Osteoblast (primary cell): ENCODE measurements at regions not wholly inside any gene's neighbourhood (a gene's known extent, or its start where the extent isn't known, plus 50 kb on each side); places are given as distances from the start of the nearest gene placed in this dataset.

Experiments used
- DNase-seq: peaks from one replicate; pipeline ENCODE4 v3.0.0; 2011; ENCODE audit warnings: low spot score, mixed read lengths; ENCODE audit not compliant: insufficient read length; ENCODE audit errors: missing footprints
- H2AFZ ChIP-seq: 2 replicates; pipeline ENCODE4 v1.6.0; 2011; ENCODE audit warnings: mild to moderate bottlenecking, low read length
- H3K27ac ChIP-seq: 2 replicates; pipeline ENCODE4 v1.5.1; 2011; ENCODE audit warnings: mild to moderate bottlenecking, low read depth, low read length, moderate library complexity
- H3K27me3 ChIP-seq: 2 replicates; pipeline ENCODE4 v1.6.0; 2012; ENCODE audit warnings: mild to moderate bottlenecking, control low read depth, inconsistent platforms, low read length, moderate library complexity; ENCODE audit not compliant: insufficient read depth
- H3K36me3 ChIP-seq: 2 replicates; pipeline ENCODE4 v1.5.1; 2011; ENCODE audit warnings: mild to moderate bottlenecking, low read length, control low read depth, moderate library complexity; ENCODE audit not compliant: insufficient read depth
- H3K4me1 ChIP-seq: 2 replicates; pipeline ENCODE4 v1.5.1; 2011; ENCODE audit warnings: mild to moderate bottlenecking, low read length, control low read depth, moderate library complexity; ENCODE audit not compliant: insufficient read depth
- H3K4me2 ChIP-seq: 2 replicates; pipeline ENCODE4 v1.6.0; 2011; ENCODE audit warnings: mild to moderate bottlenecking, low read length; ENCODE audit not compliant: insufficient read depth
- H3K4me3 ChIP-seq: fragments of 200-600 bp; sonication (generic); 3 replicates; pipeline ENCODE4 v1.5.1; 2012; ENCODE audit warnings: mild to moderate bottlenecking, low read length, inconsistent platforms; ENCODE audit not compliant: insufficient read depth
- H3K79me2 ChIP-seq: 2 replicates; pipeline ENCODE4 v1.6.0; 2012; ENCODE audit warnings: mild to moderate bottlenecking, low read length, control low read depth, inconsistent platforms; ENCODE audit not compliant: insufficient read depth
- H3K9me3 ChIP-seq: 2 replicates; pipeline ENCODE4 v1.5.1; 2011; ENCODE audit warnings: low read depth, low read length, control low read depth
- H4K20me1 ChIP-seq: 2 replicates; pipeline ENCODE4 v1.6.0; 2012; ENCODE audit warnings: mild to moderate bottlenecking, low read length, control low read depth; ENCODE audit not compliant: insufficient read depth
- CTCF ChIP-seq: IDR thresholded peaks from 2 replicates; pipeline ENCODE4 v1.5.1; 2011; ENCODE audit warnings: mild to moderate bottlenecking, low read depth, low read length, moderate library complexity; ENCODE audit errors: extremely low read depth

GRCh38 chr13:76025392-76025791, 389.3 kb downstream of the LMO7 start:
- Histone ChIP-seq H3K9me3 (no peaks in the 10 kb centered on the region), H3K79me2 (no peaks in the 10 kb centered on the region), H4K20me1 (no peaks in the 10 kb centered on the region), H3K4me2 (no peak overlapping the region), H3K4me3 (no peak overlapping the region), H3K27ac (no peak overlapping the region), H2AFZ (no peak overlapping the region), H3K27me3 (no peaks in the 10 kb centered on the region), H3K4me1 (no peaks in the 10 kb centered on the region), H3K36me3 (no peaks in the 10 kb centered on the region)
- TF ChIP-seq CTCF = no peak
- no peak for DNase-seq

- H3K79me2 ChIP-seq = no peaks in the 10 kb centered on the region
- no peak overlapping the region for H3K27ac ChIP-seq
- DNase-seq = no peak
- no peaks in the 10 kb centered on the region for H4K20me1 ChIP-seq
- TF ChIP-seq CTCF = no peak
- H3K27me3 ChIP-seq = no peaks in the 10 kb centered on the region
- no peak overlapping the region for H3K4me3 ChIP-seq
- H2AFZ ChIP-seq = no peak overlapping the region
- H3K36me3 ChIP-seq = no peaks in the 10 kb centered on the region
- H3K4me2 ChIP-seq = no peak overlapping the region
- no peaks in the 10 kb centered on the region for H3K4me1 ChIP-seq
- no peaks in the 10 kb centered on the region for H3K9me3 ChIP-seq
Observed at GRCh38 chr13:76024151-76024550, 388.0 kb downstream of the LMO7 start.

- no peak for TF ChIP-seq CTCF
- no peaks in the 10 kb centered on the region for H3K36me3 ChIP-seq
- no peak overlapping the region for H3K4me3 ChIP-seq
- DNase-seq = no peak
- H3K9me3 ChIP-seq = no peaks in the 10 kb centered on the region
- H3K79me2 ChIP-seq = no peaks in the 10 kb centered on the region
- no peaks in the 10 kb centered on the region for H3K27me3 ChIP-seq
- no peaks in the 10 kb centered on the region for H4K20me1 ChIP-seq
- no peak overlapping the region for H3K4me2 ChIP-seq
- no peak overlapping the region for H2AFZ ChIP-seq
- no peak overlapping the region for H3K27ac ChIP-seq
- no peaks in the 10 kb centered on the region for H3K4me1 ChIP-seq
Observed at GRCh38 chr13:76023652-76024051, 387.5 kb downstream of the LMO7 start.

- TF ChIP-seq CTCF = no peak
- Histone ChIP-seq H3K9me3 (no peaks in the 10 kb centered on the region), H2AFZ (no peak overlapping the region), H4K20me1 (no peaks in the 10 kb centered on the region), H3K27me3 (no peaks in the 10 kb centered on the region), H3K4me1 (no peaks in the 10 kb centered on the region), H3K36me3 (no peaks in the 10 kb centered on the region), H3K27ac (no peak overlapping the region), H3K4me2 (no peak overlapping the region), H3K79me2 (no peaks in the 10 kb centered on the region), H3K4me3 (no peak overlapping the region)
- no peak for DNase-seq
Observed at GRCh38 chr13:76020421-76020955, 384.4 kb downstream of the LMO7 start.
